ENCODE measurements at regions not wholly inside any gene's neighbourhood (a gene's known extent, or its start where the extent isn't known, plus 50 kb on each side); places are given as distances from the start of the nearest gene placed in this dataset.

- TF ChIP-seq ZNF274 (IDR thresholded peaks at IDR 0.05; ENCODE audit: low read depth, low read length) (no peak), YY1 (IDR thresholded peaks at IDR 0.05; ENCODE audit: insufficient read depth, insufficient read length) (no peak)
Measured at GRCh38 chr10:63910806-63911205, 389.6 kb downstream of the REEP3 start.

All from NT2/D1 (cell line).